Mammary epithelial cell (primary cell): ENCODE measurements at regions not wholly inside any gene's neighbourhood (a gene's known extent, or its start where the extent isn't known, plus 50 kb on each side); places are given as distances from the start of the nearest gene placed in this dataset.

Experiments used
- CTCF ChIP-seq, 2 donors: IDR thresholded peaks in 1 of 2; conservative IDR thresholded peaks in 1 of 2; 2 replicates each; pipeline ENCODE4 v1.5.1; 2011 to 2012; ENCODE audit warnings: inconsistent platforms in 2 of 2, low read length in 2 of 2, mild to moderate bottlenecking in 2 of 2, control low read depth in 1 of 2, low read depth in 1 of 2; ENCODE audit not compliant: insufficient read depth in 1 of 2; ENCODE audit errors: extremely low read depth in 1 of 2
- EZH2 ChIP-seq: IDR thresholded peaks from 2 replicates; pipeline ENCODE4 v1.6.1; 2012; ENCODE audit warnings: low read length, inconsistent platforms, borderline replicate concordance

GRCh38 chr7:110470420-110470819 lies 620.5 kb upstream of the LRRN3 start:
- TF ChIP-seq EZH2 (no peak), CTCF (conservative IDR thresholded peaks at IDR 0.05 in 1 of 2, IDR thresholded peaks at IDR 0.05 in 1 of 2; ENCODE audit: extremely low read depth in 1 of 2, insufficient read depth in 1 of 2, low read depth in 1 of 2, low read length in 2 of 2) (no peak)
